ENCODE measurements at regions not wholly inside any gene's neighbourhood (a gene's known extent, or its start where the extent isn't known, plus 50 kb on each side); places are given as distances from the start of the nearest gene placed in this dataset.

DNA sequence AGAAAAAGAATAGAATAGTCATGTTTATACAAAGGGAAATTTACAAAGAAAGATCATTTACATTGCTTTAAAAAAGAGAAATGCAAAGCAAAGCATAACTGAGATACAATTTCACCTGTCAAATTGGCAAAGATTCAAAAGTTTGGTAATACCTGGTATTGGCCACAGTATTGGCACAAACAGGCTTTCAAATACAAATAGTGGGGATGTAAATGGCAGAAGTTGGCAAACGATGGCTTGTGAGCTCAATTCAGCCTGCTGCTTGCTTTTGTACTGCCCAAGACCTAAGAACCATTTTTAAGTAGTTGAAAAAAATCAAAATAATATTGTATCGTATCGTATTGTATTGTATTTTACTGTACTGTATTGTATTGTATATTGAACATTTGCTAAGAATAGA, 194.5 kb upstream of the JAG1 start:
- no peak for DNase-seq

DNA sequence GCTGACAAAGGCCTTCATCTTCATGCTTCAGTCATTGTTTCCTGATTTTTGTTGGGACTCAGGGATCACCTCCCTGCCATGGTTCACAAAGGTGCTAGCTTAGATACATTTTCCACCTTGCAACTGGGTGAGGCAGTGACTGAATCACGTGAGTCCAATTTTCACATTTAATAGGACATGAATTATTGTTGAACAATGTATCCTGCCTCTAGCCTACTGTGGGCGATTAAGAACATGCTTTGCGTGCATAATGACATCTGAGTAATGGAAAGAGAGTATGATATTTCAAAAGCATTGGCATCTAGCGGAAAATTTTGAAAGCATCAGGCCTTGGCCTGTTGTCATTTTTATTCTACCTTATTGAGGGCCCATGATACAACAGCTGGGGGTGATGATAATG, 199.2 kb upstream of the JAG1 start:
- DNase-seq = no peak

DNA sequence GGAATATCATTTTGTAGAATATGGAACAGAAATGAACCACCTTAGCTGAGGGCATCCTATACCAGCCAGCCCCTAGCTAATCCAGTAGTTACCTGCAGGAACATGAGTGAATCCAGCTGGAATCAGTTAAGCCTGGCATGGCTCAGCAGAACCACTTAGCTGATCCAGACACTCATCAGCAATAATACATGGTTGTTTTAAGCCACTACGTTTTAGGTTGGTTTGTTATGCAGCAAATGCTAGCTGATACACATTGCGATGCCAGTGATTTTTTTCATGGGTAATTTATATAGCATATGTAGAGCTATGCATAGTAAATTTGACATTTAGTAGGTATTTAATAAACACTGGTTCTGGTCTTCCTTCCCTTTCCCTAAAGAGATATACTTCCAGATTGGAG, 201.9 kb upstream of the JAG1 start:
- no peak for DNase-seq

DNA sequence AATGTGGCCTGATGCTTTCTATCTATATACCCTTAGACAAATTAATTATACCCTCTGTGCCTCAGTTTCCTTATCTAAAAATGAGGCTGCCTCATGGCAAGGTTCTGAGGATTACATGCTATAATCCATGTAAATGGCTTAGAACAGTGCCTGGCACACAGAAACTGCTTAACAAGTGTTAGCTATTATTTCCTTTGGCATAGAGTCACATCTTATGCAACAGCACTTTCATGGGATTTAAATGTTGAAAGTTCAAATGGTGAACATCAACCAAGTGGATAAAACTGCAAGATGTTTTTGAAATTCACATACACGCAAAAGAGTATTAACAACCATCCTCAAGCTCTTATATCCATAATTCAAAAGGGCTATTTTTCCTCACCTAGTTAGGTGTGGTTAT, 202.8 kb upstream of the JAG1 start:
- no peak for DNase-seq

DNA sequence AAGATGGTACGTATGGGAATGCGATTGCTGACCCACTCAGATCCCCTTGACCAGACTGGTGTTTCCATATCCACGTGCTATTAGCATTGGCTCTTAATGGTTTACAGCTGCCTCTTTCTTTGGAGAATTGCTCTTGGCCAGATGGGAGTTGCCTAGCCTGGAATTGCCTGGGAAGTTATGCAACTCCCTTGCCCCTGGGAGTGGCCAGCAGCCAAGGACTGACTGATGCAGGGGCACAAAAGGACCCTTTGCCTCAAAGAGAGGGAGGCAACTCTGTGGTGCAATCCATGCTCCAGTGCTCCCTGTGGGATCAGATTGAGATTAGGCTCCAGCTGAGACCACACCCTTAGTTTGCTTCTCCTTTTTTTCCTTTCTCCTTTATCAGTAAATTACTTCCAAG, 203.5 kb upstream of the JAG1 start:
- DNase-seq = no peak

DNA sequence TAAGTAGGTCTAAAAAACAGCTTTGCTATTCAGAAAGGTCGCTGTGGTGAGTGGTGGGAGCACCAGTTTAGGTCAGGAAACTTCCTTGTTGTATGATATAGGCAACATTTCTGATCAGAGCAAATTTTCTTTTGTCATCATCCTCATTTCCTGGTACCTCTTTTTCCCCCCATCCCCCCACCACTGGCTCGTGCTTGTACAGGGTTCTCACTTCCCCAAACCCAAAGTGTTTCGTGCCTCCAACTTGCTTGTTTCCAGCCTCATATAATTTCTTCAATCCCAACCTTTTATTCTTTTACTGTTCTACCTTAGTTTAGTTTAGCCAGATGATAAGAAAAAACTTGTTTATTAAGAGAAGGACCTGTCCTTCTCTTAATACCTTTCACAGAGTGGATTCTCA, 209.4 kb upstream of the JAG1 start:
- DNase-seq = peak; percentile 21

DNA sequence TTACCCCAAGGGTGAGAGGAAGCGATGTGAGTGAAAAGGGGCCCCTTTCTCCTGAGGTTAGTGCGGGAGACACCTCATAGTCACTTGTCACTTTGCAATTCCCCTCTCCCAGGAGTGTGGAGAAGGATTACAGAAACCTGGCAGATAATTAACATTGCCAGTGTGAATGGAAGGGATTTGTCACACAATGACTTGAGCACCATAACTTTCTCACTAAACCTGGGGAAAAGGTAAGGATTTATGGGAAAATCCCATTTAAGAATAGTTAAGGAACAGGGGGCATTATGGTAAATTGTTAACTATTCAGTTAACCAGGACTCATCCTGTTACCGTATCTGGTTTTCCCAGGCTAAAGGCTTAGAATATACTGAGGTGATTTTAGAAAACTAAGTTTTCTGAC, 219.5 kb upstream of the JAG1 start:
- no peak for DNase-seq

DNA sequence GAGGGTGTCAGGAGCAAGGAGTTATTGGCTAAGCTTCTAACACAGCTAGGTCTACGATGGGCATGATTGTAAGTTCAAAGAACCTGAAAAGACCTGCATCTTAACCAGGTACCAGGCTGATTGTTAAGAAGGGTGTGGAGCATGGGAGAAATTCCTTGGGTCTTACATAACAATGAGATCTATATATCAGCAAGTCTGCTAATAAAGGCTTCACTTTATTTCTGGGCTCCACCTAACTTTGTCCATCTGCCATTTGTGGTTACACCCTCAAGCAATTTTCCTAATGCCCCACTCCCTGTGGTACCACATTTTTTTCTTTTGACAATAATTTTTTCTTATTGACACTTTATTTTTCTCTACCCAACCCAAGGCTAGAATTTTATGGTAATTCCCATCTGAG, 223.5 kb upstream of the JAG1 start:
- DNase-seq = no peak

DNA sequence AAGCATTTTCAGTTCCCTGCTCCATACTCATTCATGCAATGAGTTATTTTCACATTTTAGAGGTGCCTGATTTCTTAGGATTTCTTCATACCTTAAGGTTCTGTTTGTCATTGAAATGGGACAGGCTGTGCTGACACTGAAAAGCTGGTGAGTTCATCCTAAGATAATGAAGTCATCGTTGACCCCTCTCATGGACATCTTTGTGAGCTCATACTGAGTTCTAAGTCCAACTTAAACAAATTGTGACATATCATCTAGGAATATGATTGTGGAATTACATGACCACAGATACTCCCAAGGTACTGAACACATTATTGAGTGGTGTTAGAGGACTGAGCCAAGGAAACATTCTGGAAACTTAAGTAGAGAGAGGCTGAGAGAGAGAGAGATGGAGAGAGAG, 224.8 kb upstream of the JAG1 start:
- no peak for DNase-seq

DNA sequence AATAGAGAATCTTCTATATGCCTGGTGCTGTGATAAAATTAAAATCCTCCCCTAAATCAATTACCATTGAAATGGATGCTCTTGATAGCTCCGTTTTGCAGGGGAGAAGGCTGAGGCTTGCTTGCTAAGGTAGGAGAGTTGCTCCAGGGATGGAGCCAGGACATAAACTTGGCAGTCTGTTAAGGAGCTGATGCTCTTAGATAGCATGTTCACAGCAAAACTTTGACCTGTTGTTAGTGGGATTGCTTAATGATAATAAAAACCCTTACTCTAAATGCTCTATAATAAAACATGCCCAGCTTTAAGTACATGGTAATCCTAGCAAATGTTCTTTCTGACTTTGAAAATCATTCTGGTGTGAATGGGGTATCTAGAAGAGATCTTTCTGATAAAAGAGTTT, 228.4 kb upstream of the JAG1 start:
- DNase-seq = no peak

DNA sequence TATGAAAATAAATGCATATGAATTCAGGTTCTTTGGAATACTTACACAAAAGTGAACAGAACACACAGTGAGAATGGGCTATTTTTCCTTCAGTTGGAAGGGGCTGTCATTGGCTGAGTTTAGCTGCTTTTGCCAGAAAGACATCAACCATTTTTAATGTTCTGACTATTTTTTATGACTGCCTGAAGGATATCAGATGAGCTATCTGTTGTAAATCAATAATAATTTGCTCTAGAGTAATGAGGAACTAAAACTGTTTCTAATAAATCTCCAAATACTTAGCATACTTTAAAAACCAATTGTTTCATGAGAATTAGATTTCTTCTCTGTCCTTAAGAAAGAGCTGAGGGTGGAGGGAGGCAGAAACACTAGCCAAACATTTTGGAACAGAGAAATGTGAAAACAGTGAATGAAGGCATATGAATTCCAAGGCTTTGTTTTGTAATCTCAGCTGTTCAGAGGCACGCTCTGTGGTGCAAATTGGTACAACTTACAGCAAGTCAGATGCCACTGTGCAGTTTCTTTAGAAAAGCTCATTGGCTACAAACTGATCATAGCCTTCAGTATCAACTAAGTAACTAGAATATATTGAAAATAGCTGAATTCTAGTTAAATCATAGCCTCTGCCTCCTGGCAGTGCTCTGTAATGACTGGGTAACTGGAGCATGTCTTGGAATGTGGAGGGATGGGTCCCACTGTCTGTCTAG, 228.9 kb upstream of the JAG1 start:
- no peak for DNase-seq

DNA sequence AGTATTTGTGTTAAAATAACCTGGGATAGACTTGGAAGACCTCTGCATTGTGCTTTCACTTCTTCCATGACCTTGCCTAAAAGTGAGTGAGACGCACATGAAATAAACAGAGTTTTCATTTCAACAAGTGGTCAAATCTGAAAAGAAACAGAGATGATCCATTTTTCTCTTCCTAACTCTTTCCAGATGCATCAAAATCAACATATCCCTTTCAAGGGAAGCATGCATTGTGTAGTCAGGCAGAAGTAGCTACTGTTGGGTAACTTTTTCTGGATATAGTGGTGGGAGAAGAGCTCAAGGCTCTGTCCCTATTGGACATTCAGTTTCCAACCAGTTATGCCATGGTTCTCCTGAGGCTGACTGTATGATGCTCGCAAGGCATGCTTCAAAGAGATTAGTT, 233.0 kb upstream of the JAG1 start:
- no peak for DNase-seq

DNA sequence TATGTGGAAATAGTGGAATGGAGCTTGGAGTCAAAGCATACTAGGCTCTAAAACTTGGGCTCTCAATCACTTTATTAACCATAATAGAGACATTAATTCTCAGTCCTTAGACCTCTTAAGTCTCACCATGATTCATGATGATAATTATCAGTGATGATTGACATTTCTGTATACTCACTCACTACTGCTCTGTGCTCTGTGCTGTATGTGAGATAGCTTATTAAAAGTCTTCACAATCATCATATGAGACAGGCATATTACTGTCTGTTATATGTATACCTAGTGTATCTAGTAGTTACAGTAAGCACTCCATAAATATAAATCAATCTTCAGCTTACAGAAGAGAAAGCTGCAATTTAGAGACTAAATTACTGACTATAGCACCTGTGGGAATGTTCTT, 236.0 kb upstream of the JAG1 start:
- DNase-seq = no peak

DNA sequence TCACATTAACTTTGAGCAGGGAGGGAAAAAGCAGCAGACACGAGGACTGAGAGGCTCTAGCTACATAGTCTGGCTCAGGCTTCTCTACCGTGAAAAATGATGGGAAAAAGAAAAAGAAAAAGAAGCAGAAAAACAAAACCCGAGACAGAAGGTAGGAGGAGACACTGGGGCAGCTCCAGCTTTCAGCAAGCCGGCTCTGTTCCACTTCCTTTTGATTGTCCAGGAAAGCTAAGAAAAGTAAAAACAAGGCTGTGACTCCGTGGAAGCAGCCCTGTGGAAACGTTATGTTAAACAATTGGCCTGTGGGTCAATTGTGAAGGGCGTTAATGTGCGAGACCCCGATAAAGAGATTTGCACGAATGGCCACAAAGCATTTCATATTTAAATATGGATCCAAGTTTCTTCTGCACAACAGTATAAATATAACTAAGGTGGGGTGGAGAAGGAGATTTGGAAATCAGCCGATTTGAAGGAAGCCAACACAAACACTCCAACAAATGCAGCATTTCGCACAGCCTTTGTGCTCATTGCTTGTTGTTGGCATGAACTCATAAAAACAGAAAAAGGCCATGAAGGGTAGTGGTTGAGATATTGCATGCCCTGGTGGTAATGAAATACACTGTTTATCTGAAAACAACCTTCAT, 236.9 kb upstream of the JAG1 start:
- no peak for DNase-seq

DNA sequence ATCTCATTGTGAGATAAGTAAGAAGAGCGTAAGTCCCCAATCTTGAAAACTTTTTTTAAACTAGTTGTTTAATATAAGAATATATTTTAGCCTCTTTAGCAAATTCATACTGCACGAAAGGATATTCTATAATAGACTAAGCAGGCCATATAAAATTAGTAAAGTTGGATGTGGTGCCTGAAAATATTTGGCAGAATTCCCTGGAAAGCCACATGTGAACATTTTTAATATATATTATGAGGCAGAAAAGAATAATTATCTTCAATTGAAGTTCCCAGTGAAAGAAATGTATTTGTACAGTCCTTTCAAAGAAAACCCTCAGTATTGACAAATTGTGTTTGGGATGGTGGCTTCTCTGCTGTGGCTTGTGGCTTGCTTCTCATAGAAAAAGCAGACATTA, 237.5 kb upstream of the JAG1 start:
- no peak for DNase-seq

DNA sequence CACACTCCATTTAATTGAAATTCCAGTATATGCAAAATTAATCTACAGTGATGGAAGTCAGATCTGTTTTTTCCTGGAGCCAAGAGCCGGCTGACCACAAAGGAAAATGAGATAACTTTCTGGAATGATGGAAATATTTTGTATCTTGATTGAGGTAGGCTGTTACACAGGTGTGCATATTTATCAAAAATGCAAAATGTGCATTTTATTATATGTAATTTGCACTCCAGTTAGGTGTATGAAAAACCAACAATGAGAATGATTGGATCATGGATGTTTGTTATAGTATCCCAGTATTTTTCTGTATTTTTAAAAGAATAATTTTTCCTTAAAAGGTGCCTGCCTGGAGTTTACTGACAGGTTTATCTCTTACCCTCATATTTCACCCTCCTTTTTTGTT, 242.0 kb upstream of the JAG1 start:
- DNase-seq = no peak

DNA sequence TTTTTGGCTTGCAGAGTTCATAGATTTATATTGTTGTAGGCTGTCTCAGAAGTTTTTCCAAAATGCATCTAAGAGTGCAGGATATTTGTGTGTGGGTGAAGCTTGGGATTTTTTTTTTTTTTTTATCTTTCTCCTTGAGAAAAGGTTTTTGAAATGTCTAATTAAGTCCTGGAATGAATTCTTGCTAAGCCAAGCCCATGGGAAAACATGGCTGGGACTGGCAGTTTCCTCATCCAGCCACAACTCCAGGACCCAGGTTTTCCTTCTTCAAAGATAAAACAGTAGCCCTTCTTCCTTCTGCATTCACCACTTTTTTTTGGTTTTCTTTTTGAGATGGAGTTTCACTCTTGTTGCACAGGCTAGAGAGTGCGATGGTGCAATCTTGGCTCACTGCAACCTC, 242.5 kb upstream of the JAG1 start:
- DNase-seq = no peak

DNA sequence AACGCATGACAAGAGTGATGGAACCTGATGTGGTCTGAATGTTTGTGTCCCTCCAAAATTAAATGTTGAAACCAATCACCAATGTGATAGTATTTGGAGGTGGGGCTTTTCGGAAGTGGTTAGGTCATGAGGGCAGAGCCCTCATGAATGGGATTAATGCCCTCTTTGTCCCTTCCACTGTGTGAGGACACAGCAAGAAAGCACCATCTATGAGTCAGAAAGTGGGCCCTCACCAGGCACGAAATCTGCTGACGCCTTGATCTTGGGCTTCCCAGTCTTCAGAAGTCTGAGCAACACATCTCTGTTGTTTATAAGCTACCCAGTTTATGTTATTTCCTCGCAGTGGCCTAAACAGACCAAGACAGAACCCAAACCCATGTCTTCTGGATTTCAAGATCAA, 244.0 kb upstream of the JAG1 start:
- DNase-seq = no peak

DNA sequence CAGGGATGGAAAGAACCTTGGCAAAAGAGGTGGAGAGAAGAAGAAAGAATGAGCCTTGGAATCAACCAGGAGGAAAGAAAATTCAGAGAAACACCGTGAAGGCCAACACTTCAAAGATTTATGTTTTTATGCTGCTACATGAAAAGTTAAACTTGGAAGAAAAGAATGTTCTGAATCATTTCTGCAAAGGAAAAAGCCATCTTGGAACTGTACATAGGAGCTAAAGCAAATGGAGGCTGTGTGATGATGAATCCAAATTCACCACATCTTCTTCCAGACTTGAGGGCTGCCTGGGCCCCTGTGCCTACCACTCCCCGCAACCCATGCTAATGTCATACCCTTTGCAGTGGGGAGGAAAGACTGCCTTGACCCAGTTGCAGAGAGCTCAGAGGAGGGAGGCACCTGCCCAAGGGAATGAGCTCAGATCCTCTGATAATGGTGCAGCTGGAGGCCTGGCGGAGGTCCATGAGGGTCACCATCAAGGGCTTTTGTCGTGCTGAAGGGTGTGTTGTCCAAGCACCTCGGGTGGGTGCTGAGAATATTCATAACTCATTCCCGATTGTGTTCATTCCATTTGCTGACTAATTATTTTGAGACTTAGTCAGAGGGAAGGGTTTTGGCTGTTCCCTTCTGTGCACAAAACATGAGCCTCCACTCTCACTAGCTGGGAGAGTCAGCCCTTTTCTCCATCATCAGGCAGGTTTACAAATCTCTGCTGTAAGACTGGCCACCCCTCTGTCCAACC, 245.8 kb upstream of the JAG1 start:
- no peak for DNase-seq

DNA sequence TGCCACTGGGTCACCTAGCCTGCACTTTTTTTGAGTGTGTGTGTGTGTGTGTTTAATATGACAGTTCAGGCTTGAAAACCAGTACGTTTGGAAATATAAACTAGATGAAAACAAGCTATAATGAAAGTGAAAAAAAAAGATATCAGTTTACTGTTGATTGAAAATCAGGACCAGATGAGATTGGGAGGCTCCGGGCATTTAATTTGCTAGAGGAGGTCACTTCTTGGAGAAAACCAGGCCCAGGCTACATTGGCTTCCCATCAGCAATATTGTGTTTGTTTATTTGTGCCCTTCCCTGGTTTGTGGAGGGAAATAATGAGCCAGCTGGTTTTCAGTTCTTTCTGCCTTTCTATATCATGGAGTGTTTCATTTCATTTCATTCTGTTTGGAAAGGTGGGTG, 246.6 kb upstream of the JAG1 start:
- DNase-seq = no peak

DNA sequence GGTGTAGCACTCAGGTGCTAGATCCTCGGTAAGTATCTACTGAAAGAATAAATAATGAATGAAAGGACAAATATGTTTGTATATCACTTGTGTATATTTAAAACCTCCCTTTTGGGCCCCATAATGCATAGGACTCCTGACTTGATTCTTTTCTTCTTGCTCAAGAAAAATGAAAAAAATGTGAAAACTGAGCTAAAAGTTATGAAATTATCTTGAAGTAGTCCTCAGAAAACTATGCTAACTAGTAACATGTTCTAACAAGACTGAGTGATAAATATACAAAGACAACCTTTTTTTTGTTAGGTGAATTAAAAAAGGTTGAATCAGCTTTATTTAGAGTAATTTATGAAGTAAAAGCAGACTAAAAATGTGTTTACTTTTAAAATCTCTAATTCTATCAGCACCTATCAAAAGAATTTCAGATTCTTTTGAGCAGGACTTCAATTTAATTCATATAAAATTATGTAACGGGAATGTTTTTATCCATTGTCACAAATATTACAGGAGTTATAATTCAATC, 247.8 kb upstream of the JAG1 start:
- no peak for DNase-seq

DNA sequence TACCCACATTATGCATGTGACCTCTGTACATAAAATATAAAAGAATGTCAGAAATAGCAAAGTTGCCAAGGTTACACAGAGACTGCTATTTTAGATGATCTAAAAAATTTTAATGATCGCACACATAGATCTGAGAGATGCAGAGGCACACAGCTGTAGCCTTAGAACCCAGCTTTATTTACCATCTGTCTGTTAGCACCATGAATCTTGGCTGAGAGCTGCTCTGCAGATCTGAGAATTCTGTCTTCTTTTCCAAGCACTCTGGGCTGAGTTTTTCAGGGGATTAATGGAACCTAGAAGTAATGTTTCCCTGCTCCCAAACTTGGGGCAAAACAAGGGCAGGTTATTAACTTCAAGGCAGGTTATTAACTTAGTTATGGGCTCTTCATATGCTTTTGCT, 248.7 kb upstream of the JAG1 start:
- DNase-seq = no peak

DNA sequence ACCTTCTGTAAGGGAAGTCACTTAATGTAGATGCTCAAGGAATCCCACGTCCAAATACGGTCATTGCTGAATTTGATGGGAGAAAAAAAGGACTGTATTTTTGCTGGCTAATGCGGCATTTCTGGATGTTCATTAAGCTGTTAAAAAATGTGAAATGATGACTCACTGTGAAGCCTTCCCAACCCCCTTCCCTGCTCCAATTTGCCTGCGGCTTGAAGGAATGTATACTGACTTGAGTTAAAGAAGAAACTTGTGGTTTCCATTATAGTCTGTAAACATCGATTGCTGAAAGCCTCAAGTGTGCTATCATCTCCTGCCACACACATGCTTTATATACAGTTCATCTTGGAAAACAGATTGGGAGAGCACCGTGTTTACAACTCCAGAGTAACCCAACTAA, 249.1 kb upstream of the JAG1 start:
- DNase-seq = no peak

DNA sequence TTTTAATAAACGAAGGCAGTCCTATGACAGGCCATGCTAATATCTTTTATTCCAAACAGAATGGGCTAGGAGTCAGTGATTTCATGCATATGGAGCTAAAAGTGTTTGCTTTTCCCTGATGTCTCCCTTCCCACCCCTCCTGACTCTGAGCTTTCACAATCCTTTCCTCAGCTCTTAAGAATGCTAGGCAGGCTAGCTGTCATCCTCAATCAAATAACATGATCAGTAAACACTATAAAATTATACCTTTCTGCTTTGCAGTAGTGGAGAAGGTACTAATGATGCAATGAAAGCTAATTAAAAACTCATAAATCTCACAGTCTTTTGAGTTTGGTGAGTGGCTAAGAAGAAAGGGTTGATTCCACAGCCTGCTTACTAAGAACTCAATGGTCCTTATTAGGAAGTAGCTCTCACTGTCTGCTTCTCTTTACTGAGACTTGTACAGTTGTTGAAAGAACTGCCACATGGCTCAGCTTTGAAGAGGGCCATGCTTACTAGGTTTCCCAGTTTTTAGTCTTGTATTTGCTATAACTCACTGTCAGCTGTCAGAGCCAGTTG, 250.9 kb upstream of the JAG1 start:
- DNase-seq = no peak
